H1 (cell line): ENCODE measurements at regions not wholly inside any gene's neighbourhood (a gene's known extent, or its start where the extent isn't known, plus 50 kb on each side); places are given as distances from the start of the nearest gene placed in this dataset.

Source experiments
- CTCF ChIA-PET: fragments of 300-600 bp; sonication (Branson Sonifier 250); formaldehyde crosslinking; loops from one replicate; lab custom pipeline; 2021; ENCODE audit not compliant: partially characterized antibody; lab: Charles Lee
- POLR2A ChIA-PET: fragments of 300-600 bp; sonication (Branson Sonifier 250); formaldehyde crosslinking; loops from one replicate; lab custom pipeline; 2021; ENCODE audit warnings: inconsistent platforms; ENCODE audit not compliant: partially characterized antibody; lab: Charles Lee
- DNase-seq, 2 experiments: peaks; one replicate each; pipeline versions ENCODE4 v3.0.0 to v3.0.0-alpha.2; 2010 to 2022; ENCODE audit warnings: low spot score in 2 of 2, low read depth in 1 of 2, mixed read lengths in 1 of 2
- FAIRE-seq: peaks from 2 replicates; lab custom pipeline; 2011; peaks lifted over from hg19 to GRCh38; lab: Jason Lieb, UNC
- H2AFZ ChIP-seq: 2 replicates; pipeline ENCODE4 v1.8.1; 2012; ENCODE audit warnings: low read length, inconsistent platforms
- H2AK5ac ChIP-seq: 2 replicates; pipeline ENCODE4 v1.6.1; 2013; ENCODE audit warnings: low read depth, low read length
- H2BK120ac ChIP-seq: replicated peaks from 2 replicates; pipeline ENCODE3; 2013; ENCODE audit warnings: low read depth, low read length, inconsistent platforms
- H2BK12ac ChIP-seq: 2 replicates; pipeline ENCODE4 v1.6.1; 2013; ENCODE audit warnings: low read depth, low read length
- H2BK15ac ChIP-seq: 2 replicates; pipeline ENCODE4 v1.6.1; 2013; ENCODE audit warnings: low read length
- H2BK20ac ChIP-seq: 2 replicates; pipeline ENCODE4 v1.6.1; 2013; ENCODE audit warnings: low read length
- H2BK5ac ChIP-seq: 2 replicates; pipeline ENCODE4 v1.6.1; 2013; ENCODE audit warnings: low read depth, low read length
- H3K14ac ChIP-seq: 2 replicates; pipeline ENCODE4 v1.6.1; 2013; ENCODE audit warnings: inconsistent platforms; ENCODE audit not compliant: insufficient read length
- H3K18ac ChIP-seq: 2 replicates; pipeline ENCODE4 v1.6.1; 2013; ENCODE audit warnings: low read length; ENCODE audit errors: extremely low read depth
- H3K23ac ChIP-seq: 2 replicates; pipeline ENCODE4 v1.6.1; 2013; ENCODE audit warnings: inconsistent platforms; ENCODE audit not compliant: insufficient read length
- H3K23me2 ChIP-seq: 2 replicates; pipeline ENCODE4 v1.6.1; 2013; ENCODE audit warnings: low read depth, low read length
- H3K27ac ChIP-seq: 2 replicates; pipeline ENCODE4 v1.6.1; 2011; ENCODE audit warnings: low read depth, low read length, inconsistent platforms
- H3K27me3 ChIP-seq, 4 experiments: replicated peaks in 1 of 4; 1 replicate in 1 of 4; 2 replicates in 3 of 4; pipeline versions ENCODE4 v1.6.1 to v1.8.1; 2011 to 2013; ENCODE audit warnings: low read length in 3 of 4, mild to moderate bottlenecking in 3 of 4, inconsistent platforms in 2 of 4, mixed read lengths in 2 of 4, moderate library complexity in 1 of 4; ENCODE audit not compliant: control insufficient read depth in 3 of 4, insufficient read depth in 3 of 4; ENCODE audit errors: extremely low read depth in 1 of 4
- H3K36me3 ChIP-seq, 4 experiments: 2 replicates each; pipeline versions ENCODE4 v1.6.1 to v1.8.1; 2011 to 2013; ENCODE audit warnings: mild to moderate bottlenecking in 4 of 4, low read length in 3 of 4, moderate library complexity in 2 of 4, control low read depth in 1 of 4, inconsistent platforms in 1 of 4; ENCODE audit not compliant: insufficient read depth in 4 of 4, control insufficient read depth in 2 of 4
- H3K4ac ChIP-seq: replicated peaks from 2 replicates; pipeline ENCODE3; 2013; ENCODE audit warnings: low read length, low read depth, mixed read lengths, inconsistent platforms; ENCODE audit not compliant: insufficient read length
- H3K4me1 ChIP-seq, 4 experiments: replicated peaks in 1 of 4; 1 replicate in 1 of 4; 2 replicates in 3 of 4; pipeline versions ENCODE4 v1.6.1 to v1.8.1; 2011 to 2013; ENCODE audit warnings: low read length in 3 of 4, inconsistent platforms in 2 of 4, mixed read lengths in 1 of 4; ENCODE audit not compliant: insufficient read depth in 4 of 4, control insufficient read depth in 3 of 4
- H3K4me2 ChIP-seq, 2 experiments: 2 replicates each; pipeline versions ENCODE4 v1.6.1 to v1.8.1; 2011 to 2013; ENCODE audit warnings: low read depth in 2 of 2, low read length in 2 of 2, control low read depth in 1 of 2, inconsistent platforms in 1 of 2, mild to moderate bottlenecking in 1 of 2; ENCODE audit not compliant: insufficient read depth in 1 of 2
- H3K4me3 ChIP-seq, 4 experiments: fragments of 200-600, 300-600 bp in 1 of 4; sonication (generic), shearing (Covaris generic), sonication (Bioruptor Twin) in 1 of 4; 2 replicates each; pipeline versions ENCODE4 v1.5.1 to v1.8.1; 2011 to 2016; ENCODE audit warnings: low read length in 4 of 4, low read depth in 3 of 4, control low read depth in 2 of 4, inconsistent platforms in 2 of 4, mild to moderate bottlenecking in 2 of 4, mixed read lengths in 1 of 4, moderate library complexity in 1 of 4; ENCODE audit not compliant: insufficient read depth in 2 of 4; ENCODE audit errors: extremely low read depth in 1 of 4
- H3K56ac ChIP-seq: replicated peaks from 2 replicates; pipeline ENCODE3; 2013; ENCODE audit warnings: low read depth, mild to moderate bottlenecking, mixed read lengths, low read length, inconsistent platforms; ENCODE audit not compliant: insufficient read length
- H3K79me1 ChIP-seq: 2 replicates; pipeline ENCODE4 v1.6.1; 2013; ENCODE audit warnings: low read depth, low read length, control low read depth
- H3K79me2 ChIP-seq, 2 experiments: 2 replicates each; pipeline versions ENCODE4 v1.6.1 to v1.8.1; 2012 to 2013; ENCODE audit warnings: low read length in 2 of 2, mild to moderate bottlenecking in 2 of 2, inconsistent platforms in 1 of 2; ENCODE audit not compliant: insufficient read depth in 2 of 2, control insufficient read depth in 1 of 2
- H3K9ac ChIP-seq, 4 experiments: replicated peaks in 1 of 4; 1 replicate in 1 of 4; 2 replicates in 3 of 4; pipeline versions ENCODE4 v1.6.1 to v1.8.1; 2011 to 2013; ENCODE audit warnings: low read depth in 3 of 4, low read length in 3 of 4, control low read depth in 2 of 4, mild to moderate bottlenecking in 2 of 4, moderate library complexity in 2 of 4, inconsistent platforms in 1 of 4; ENCODE audit errors: extremely low read depth in 1 of 4
- H3K9me3 ChIP-seq, 2 experiments: 2 replicates each; pipeline versions ENCODE4 v1.6.1 to v1.8.1; 2012 to 2013; ENCODE audit warnings: mild to moderate bottlenecking in 2 of 2, moderate library complexity in 2 of 2, control low read depth in 1 of 2, inconsistent platforms in 1 of 2, low read depth in 1 of 2, low read length in 1 of 2, mixed read lengths in 1 of 2; ENCODE audit not compliant: insufficient read depth in 2 of 2
- H4K20me1 ChIP-seq, 2 experiments: replicated peaks in 1 of 2; 2 replicates each; pipeline versions ENCODE3 to v1.8.1; 2011 to 2013; ENCODE audit warnings: inconsistent platforms in 2 of 2, low read length in 2 of 2, mild to moderate bottlenecking in 1 of 2; ENCODE audit not compliant: insufficient read depth in 2 of 2, control insufficient read depth in 1 of 2
- H4K5ac ChIP-seq: 2 replicates; pipeline ENCODE4 v1.6.1; 2013; ENCODE audit warnings: low read length, low read depth, mixed read lengths, inconsistent platforms; ENCODE audit not compliant: insufficient read length
- H4K8ac ChIP-seq: 2 replicates; pipeline ENCODE4 v1.8.0; 2013; ENCODE audit warnings: mild to moderate bottlenecking, moderate library complexity, low read length, inconsistent platforms; ENCODE audit not compliant: insufficient read depth; ENCODE audit errors: extremely low read depth
- H4K91ac ChIP-seq: replicated peaks from 2 replicates; pipeline ENCODE3; 2013; ENCODE audit warnings: low read length, mixed read lengths, inconsistent platforms; ENCODE audit not compliant: insufficient read length
- CBX8 ChIP-seq: fragments of 300-800, 300-1000 bp; sonication (generic); IDR thresholded peaks from 2 replicates; pipeline ENCODE4 v1.7.1; 2016; ENCODE audit warnings: low read depth, low read length, borderline replicate concordance
- NRF1 ChIP-seq: IDR thresholded peaks from 2 replicates; pipeline ENCODE4 v1.6.1; 2011; ENCODE audit warnings: mild to moderate bottlenecking, low read depth, low read length, improper control_type of control experiment
- WGBS, 2 experiments: shearing (Covaris generic) in 1 of 2; methylation state at CpG; one replicate each; pipeline versions ENCODE4 v1.1.6 to v1.1.7; 2013 to 2015; ENCODE audit warnings: low lambda C conversion rate in 2 of 2, mixed read lengths in 2 of 2, inconsistent platforms in 1 of 2, low coverage in 1 of 2, missing lambda C conversion rate in 1 of 2; ENCODE audit not compliant: insufficient replicate concordance in 2 of 2, insufficient coverage in 1 of 2, insufficient read length in 1 of 2; ENCODE audit errors: extremely low coverage in 1 of 2, missing lambda C conversion rate in 1 of 2; 5-methylcytosine and 5-hydroxymethylcytosine counted together

DNA sequence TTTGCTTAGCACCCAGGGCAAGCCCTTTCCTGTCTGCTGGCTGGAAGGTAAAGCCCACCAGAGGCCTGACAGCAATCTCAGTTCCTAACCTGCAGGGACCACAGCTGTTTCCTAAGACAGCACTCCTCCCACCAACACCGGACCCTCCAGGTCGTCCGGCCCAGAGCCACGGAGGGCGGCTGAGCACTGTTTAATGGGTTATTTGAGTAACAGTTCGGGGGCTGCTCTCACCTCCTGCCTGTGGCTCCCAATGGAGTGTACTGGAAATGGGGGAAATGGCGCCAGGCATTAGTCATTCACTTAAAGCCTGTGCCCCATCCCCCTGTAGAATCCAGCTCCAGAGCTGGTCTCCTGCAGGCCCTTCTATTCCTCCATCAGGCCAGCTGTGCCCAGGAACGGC lies 81.6 kb upstream of the ADRA2C start:
- CTCF ChIA-PET = interaction anchor here (1.0 to 1.4 kb wide), 2 partner anchors 45 to 61 kb away, joined by 4 to 5 read pairs; no protein-coding TSS in a partner anchor
- Histone ChIP-seq H3K14ac (no peak overlapping the region), H3K4me3 (no peak overlapping the region)
- TF ChIP-seq NRF1 = no peak
- TF ChIP-seq CBX8 = no peak

More for the DNA sequence above, 81.6 kb upstream of the ADRA2C start:
- WGBS, 2 experiments = 87% methylated on average over 7 of the region's 8 CpGs; no CpG with 5 or more reads in 1 of the 2 experiments
- H4K8ac ChIP-seq = no peak overlapping the region
- no peak overlapping the region for H2BK15ac ChIP-seq
- H3K9me3 ChIP-seq = no peaks in the 10 kb centered on the region
- POLR2A ChIA-PET = no interaction called here
- H3K79me1 ChIP-seq = no peaks in the 10 kb centered on the region
- H3K27me3 ChIP-seq = no peaks in the 10 kb centered on the region; a peak in 1 of 7 replicates
- H3K23ac ChIP-seq = no peak overlapping the region
- H3K56ac ChIP-seq = no peak overlapping the region
- H3K36me3 ChIP-seq = no peaks in the 10 kb centered on the region
- no peak overlapping the region for H2AFZ ChIP-seq
- H4K20me1 ChIP-seq = no peaks in the 10 kb centered on the region
- no peak overlapping the region for H2BK5ac ChIP-seq
- no peak for DNase-seq
- no peak for FAIRE-seq
- no peak overlapping the region for H2BK12ac ChIP-seq
- H2BK120ac ChIP-seq = no peak overlapping the region
- no peak overlapping the region for H3K4ac ChIP-seq
- H3K4me2 ChIP-seq = no peak overlapping the region
- H2BK20ac ChIP-seq = no peak overlapping the region
- no peaks in the 10 kb centered on the region for H3K23me2 ChIP-seq
- no peak overlapping the region for H4K5ac ChIP-seq
- H3K18ac ChIP-seq = no peak overlapping the region
- no peaks in the 10 kb centered on the region for H3K79me2 ChIP-seq
- H4K91ac ChIP-seq = no peak overlapping the region
- no peak overlapping the region for H3K27ac ChIP-seq
- H3K4me1 ChIP-seq = no peaks in the 10 kb centered on the region; a peak in 2 of 7 replicates
- no peak overlapping the region for H2AK5ac ChIP-seq
- H3K9ac ChIP-seq = no peak overlapping the region
